GM21423 (cell line): ENCODE measurements at regions not wholly inside any gene's neighbourhood (a gene's known extent, or its start where the extent isn't known, plus 50 kb on each side); places are given as distances from the start of the nearest gene placed in this dataset.
"Not testable (repeated sequence)": the region's sequence is repeated elsewhere in the genome, so short reads cannot be mapped to it uniquely, and the experiment has no call there.

ENCODE experiments used
- ATAC-seq: cut with Tn5 transposase; IDR thresholded peaks from one replicate; pipeline ENCODE4 v1.9.1; 2021; ENCODE audit warnings: mild to moderate bottlenecking, moderate library complexity; ENCODE audit not compliant: unreplicated experiment

DNA sequence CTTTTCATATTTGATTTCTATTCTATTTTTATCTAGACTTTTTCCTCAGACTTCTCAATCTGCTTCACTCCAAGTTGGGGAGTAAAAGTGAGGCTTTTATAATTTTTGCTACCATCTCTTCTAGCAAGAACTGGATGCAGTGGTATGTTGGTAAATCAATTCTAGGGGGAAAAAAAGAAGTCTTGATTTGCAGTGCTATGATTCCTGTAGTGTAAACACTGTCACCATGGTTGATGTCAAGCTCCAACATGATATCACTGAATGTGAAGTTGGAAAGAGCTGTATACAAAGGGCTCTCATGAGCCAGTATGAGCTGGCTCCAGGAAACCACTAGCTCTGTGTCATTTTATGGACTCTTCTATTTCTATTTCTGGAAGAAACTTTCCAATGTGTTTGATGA lies 439.2 kb downstream of the NTRK2 start:
- ATAC-seq: no peak

DNA sequence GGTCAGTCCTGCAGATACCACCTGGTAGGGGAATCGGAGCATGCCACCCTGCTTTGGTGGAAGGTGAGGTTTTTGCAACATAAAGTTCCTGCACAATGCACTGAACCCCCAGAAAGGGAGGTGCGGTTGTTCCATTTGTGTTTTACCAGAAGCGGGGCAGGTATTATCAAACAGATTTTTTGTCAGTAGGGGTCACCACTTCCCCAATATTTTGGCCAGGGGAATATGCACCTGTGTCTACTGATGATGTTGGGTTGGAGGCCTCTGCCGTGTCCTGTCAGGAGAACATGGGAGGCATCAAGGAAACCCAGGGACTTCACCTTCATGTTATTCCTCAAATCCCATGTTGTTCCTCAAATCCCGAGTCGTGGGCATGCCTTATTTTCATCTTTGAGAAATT lies 438.7 kb downstream of the NTRK2 start:
- ATAC-seq: no peak

DNA sequence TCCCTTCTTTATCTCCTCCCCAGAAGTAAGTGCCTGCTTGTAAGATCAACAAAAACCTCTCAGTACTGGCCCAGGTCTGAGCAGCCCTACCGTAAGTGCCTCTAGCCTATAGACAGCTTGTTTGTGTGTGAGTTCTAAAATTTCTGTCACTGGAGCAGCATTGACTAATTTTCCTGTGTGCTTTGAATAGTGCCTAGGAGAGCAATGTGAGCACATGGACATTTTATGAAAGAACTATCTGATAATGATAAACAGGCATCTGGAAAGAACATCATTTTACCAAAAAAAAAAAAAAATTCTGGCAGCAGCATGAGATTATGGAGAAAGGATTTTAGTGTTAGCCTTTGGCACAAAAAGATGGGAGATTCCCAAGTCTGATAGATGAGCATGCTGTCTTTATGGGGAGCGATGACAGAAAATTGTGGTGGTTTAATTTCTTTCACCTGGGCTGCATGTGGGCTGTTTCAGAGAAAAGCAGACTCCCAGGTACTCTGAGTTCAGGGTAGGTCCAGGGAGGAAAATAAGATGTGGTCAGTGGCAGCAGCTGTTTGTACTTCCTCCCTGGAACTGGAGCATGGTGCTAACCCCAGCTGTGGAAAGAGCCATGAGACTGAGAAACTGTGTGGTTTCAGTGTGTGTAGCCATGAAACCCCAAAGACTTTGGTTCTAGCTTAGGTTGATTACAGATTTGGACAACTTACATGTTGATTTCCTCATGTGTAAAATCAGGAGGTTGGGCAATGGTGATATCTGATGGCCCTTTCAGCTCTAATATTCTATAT lies 419.9 kb downstream of the NTRK2 start:
- no peak for ATAC-seq

DNA sequence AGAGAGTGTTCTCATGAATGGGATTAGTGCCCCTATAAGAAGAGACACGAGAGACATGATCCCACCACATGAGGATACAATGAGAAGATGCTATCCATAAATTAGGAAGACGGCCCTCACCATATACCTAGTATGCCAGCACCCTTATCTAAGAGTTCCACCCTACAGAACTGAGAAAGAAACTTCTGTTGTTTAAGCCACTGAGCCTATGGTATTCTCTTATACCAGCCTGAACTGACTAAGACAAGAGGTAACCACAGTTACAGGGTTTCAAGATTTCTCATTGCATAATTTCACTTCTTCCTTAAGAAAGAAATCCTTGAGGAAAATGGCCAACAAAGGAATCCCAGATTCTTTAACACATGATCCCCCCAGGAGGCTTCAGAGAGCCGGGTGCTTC lies 412.4 kb downstream of the NTRK2 start:
- no peak for ATAC-seq

DNA sequence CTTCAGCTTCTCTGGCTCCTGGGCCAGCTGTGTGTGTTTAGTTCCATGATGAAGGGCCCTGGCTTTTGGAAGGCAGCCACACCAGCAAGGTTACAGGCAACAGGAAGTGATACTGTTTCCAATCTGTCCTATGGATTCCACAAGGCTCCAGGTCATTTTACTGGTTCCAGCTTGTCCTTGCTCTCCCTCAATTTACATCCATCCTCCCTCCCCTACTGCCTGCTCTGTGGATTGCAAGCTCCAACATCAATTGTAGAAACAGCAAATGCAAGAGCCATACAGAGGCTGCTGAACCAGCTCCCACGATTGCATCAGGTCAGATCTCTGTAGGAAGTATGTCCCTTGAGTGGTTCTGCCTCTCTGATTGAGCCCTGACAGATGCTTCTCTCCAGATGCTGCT lies 409.8 kb downstream of the NTRK2 start:
- ATAC-seq: no peak

DNA sequence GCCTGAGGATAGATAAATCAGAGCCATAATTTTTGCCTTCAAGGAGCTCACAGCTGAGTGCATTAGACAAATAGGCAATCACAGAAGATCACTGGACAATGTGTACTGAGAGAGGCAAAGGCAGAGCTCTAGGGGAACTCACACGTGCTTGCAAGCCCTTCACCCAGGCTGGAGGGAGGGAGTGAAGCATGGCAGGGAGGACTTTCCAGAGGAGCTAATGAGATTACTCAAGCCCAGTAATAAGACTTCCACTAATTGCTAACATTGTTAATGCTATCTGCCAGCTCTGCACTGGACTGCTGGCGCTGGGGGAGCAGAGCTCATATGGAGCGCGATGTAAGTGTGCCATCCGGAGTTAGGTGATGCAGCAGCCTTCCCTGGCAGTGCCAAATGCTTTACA lies 408.4 kb downstream of the NTRK2 start:
- ATAC-seq: no peak

DNA sequence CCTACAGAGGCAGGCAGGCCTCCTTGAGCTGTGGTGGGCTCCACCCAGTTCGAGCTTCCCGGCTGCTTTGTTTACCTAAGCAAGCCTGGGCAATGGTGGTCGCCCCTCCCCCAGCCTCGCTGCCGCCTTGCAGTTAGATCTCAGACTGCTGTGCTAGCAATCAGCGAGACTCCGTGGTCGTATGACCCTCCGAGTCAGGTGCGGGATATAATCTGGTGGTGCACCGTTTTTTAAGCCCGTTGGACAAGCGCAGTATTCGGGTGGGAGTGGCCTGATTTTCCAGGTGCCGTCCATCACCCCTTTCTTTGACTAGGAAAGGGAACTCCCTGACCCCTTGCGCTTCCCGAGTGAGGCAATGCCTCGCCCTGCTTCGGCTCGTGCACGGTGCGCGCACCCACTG lies 407.6 kb downstream of the NTRK2 start:
- not testable (repeated sequence) for ATAC-seq
